Hematopoietic multipotent progenitor cell treated with erythropoietin and hydrocortisone succinate and interleukin-3 and kit ligand, for 17 days (in vitro differentiated cells): ENCODE measurements at regions not wholly inside any gene's neighbourhood (a gene's known extent, or its start where the extent isn't known, plus 50 kb on each side); places are given as distances from the start of the nearest gene placed in this dataset.
A peak's percentile ranks its signal among the peaks of the same experiment; 100 is the strongest.

Experiments
- DNase-seq: peaks from one replicate; pipeline ENCODE4 v3.0.0-alpha.2; 2015; ENCODE audit warnings: low spot score

DNA sequence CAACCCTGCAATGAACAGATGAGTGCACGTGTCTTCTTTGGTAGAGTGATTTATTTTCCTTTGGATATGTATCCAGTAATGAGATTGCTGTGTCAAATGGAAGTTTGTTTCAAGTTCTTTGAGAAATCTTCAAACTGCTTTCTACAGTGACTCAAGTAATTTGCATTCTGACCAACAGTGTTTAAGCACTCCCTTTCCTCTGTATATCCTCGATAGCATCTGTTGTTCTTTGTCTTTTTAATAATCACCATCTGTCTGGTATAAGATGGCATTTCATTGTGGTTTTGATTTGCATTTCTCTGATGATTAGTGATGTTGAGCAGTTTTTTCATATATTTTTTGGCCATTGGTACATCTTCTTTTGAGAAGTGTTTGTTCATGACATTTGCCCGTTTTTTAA lies 1608.3 kb upstream of the ZEB2 start:
- DNase-seq, result no peak

DNA sequence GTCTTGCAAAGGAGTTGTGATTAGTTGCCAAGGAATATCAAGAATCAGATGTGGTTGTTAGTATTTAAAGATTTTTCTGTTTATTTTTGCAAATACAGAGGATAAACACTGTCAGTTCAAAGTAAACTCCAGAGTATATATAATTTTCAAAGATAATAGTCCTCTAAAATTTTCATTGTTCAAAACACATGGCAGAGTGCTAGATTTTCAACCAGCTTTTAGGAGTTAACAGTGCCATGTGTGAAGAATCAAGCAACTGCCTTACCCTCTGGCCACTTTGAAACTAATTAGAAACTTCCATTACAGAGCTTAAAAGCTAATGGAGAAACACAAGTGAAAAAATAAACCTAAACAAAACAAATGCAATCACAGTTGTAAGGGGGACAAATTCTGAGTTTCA lies 1605.6 kb upstream of the ZEB2 start:
- DNase-seq, result peak; percentile 3

- DNase-seq, result peak; percentile 3
Observed at GRCh38 chr2:146124741-146125140, 1604.8 kb upstream of the ZEB2 start.

DNA sequence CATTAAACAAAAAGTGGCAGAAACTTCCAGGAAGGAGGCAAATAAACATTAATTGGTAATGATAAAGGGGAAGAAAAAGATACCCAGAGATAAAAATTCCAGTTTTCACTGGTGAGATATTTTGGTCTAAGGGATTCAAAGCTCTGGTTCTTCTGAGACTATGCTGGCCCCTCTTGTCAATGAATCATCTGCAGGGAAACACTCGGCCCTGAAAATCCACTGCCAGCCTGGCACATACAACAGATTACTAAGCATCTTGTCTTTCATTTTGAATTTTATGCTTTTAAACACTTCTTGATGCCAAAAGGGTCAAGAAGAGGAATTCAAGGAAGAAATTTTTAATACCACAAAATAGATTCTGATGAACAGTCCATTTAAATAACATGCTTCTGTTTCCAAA lies 1603.8 kb upstream of the ZEB2 start:
- DNase-seq, result peak; percentile 1

DNA sequence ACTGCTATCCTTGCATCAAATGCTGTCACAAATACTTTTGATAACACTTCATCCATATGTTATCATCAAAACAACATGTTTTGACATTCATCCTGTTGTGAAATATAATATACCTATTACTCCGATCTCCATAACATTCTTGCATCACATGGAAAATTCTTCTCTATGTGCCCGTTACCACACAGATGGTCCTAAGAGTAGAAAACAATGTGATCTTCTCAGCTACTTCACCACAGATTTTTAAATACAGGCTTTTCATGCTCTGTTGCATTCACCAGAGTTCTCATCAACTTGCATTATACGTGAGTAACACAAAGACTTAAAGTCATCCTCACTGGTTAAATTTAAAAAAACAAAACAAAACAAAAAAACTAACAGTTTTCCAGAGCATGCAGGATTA lies 1603.3 kb upstream of the ZEB2 start:
- DNase-seq, result peak; percentile 1

- DNase-seq, result peak; percentile 2
Observed at GRCh38 chr2:146119586-146119985, 1599.7 kb upstream of the ZEB2 start.

DNA sequence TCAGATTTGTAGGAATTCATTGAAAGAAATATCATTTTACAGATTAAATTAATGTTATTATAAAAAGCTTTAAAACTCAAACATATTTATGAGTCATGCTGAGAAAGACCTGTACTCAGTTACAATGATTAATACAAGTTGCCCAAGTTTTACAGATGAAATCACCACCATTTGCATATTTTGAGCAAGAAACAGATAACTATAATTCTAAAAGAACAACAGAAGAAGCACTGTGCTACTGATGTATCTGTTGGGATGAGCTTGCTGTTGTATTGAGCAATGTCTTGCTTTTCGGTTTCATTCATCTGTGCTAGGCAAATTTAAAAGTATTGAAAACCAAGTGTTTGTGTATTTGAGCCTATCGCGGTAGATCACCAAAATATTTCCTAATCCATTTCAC lies 1589.1 kb upstream of the ZEB2 start:
- DNase-seq, result no peak

- peak; percentile 0 for DNase-seq
Observed at GRCh38 chr2:146094185-146094584, 1574.3 kb upstream of the ZEB2 start.

DNA sequence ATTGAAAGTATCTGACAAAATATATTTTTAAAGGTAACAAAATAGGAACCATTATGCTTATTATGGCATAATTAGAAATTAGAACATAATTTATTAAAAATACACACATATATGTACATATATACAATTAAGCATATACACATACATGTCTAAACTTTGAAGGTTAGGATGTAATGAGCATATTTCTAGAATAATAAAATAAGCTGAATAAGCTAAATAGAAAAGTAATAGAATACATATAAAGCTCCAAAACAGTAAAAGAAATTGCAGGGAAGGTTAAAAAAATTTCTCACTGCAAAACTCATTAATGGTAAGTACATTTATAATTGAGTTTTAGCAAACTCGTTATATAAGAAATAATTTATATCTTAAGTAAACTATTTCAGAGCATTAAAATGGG lies 1561.5 kb upstream of the ZEB2 start:
- no peak for DNase-seq

GRCh38 chr2:146080925-146081324 lies 1561.0 kb upstream of the ZEB2 start:
- no peak for DNase-seq

- DNase-seq, result no peak
Observed at GRCh38 chr2:146079216-146079615, 1559.3 kb upstream of the ZEB2 start.

- DNase-seq, result no peak
Observed at GRCh38 chr2:146077156-146077555, 1557.2 kb upstream of the ZEB2 start.

GRCh38 chr2:146068051-146068450 lies 1548.1 kb upstream of the ZEB2 start:
- no peak for DNase-seq

DNA sequence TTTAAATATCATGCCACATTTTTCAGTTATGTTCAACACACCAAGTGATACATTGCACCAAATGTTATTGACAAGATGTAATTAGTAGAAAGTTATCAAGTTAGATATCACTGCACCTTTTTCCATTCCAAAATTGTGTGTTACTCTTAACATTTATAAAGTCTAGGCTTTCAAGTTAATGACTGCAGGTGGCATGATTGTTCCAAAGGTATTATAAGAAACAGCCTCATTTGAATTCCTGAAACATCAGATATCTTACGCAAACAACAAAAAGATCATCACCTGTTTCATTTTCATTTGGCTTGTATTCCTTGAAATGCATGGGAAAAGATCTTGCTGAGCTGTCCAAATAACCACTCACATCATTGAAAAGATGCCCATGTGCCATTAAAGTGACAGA lies 1528.2 kb upstream of the ZEB2 start:
- DNase-seq, result no peak

- DNase-seq, result no peak
Observed at GRCh38 chr2:146041274-146041910, 1521.5 kb upstream of the ZEB2 start.

DNA sequence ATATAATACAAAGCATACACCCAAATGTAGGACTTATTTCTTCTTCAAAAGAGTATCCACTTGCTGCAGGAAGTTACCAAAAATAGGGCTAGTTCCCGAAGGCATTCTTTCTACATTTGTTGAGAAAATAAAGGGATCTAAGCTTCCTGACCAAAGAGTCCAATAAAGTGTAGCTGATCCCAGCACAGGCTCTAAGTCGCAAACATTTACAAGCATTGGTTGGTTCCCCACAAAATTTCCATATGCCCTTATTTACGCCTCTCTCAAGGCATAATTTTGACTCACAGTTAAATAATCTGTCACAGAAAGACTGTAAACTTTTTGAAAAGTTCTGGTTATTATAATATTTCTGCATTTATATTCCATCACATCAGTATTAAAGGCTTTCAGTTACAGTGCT lies 1520.1 kb upstream of the ZEB2 start:
- no peak for DNase-seq

GRCh38 chr2:146038014-146038413 lies 1518.1 kb upstream of the ZEB2 start:
- DNase-seq, result no peak

DNA sequence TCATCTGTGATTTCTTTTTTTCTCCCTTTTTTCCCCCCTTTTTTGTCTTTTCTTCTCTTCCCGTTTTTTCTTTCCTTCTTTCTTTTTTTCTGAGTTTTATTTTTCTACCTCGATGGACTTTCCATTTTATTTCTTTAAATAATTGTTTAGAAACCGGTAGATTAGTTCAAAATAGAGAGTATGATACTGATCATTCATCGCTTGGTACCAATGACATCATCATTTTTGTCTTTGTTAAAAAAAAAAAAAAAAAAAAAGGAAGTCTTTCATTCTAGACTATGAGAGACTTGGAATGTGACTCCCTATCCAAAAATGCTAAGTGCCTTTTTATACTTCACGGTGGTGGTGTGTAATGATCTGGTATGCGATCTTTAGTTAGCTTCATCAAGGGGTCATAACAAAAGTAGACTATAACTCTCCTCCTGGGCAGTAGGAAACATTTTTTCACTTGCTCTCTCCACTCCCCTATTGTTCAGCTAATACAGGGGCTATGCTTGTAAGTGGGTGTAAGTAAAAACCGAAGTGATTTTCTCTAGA lies 1517.5 kb upstream of the ZEB2 start:
- no peak for DNase-seq

GRCh38 chr2:146031158-146031557 lies 1511.2 kb upstream of the ZEB2 start:
- DNase-seq, result no peak

DNA sequence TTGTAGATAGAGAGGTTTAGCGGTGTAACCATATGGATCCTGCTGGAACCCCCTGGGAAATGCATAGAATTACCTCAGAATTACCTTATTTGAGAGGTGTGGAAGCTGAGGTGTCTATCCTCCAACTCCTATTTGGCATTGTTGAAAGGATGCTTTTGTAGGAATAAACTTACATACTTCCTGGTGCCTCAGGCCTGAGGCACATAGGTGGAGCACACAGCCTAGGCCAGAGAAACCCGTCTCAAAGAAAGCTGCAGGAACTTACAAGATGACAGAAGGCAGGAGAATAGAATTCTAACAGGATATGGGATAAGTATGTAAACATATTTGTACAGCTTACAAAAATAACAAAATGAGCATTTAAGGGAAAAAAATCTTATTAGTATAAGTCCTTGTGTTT lies 1507.2 kb upstream of the ZEB2 start:
- DNase-seq, result no peak

DNA sequence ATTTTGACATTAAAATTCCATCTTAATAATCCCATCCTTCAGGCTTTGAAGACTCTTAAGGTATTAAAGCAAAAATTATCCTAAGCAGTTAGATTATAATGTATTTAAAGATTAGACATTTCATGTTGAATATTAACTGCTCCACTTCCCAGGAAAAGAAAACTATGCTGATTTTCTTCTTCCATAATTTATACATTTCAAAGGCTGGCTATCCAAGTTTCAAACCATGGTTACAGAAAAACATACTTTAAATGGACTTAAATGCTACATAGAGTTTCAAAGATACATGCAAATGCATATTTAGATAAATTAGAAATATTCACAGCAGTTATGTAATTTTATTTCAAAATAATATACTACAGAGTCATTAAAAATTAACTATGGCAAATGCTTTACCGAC lies 1505.6 kb upstream of the ZEB2 start:
- no peak for DNase-seq

DNA sequence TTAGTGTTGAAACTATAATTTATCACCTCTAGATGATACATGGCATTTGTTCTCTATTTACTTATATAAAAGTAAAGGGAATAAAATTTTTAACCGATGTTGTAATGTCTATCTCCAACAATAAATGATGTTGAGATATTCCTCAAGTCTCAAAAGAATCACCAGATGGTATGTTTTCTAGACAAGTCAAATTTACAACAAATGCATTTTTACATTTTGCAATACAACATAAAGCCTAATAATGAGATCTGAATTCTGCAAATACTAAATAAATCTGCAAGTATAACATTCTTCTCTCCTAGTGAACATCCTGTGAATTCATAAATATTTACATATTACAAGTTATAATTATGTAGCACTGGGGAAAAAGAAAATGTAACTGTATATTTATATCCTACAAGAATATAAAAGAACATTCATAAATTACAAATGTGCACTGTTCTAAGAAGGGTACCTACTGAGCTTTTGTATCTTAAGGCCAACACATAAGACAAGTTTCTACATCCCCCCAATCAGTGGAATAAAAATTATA lies 1504.4 kb upstream of the ZEB2 start:
- no peak for DNase-seq

DNA sequence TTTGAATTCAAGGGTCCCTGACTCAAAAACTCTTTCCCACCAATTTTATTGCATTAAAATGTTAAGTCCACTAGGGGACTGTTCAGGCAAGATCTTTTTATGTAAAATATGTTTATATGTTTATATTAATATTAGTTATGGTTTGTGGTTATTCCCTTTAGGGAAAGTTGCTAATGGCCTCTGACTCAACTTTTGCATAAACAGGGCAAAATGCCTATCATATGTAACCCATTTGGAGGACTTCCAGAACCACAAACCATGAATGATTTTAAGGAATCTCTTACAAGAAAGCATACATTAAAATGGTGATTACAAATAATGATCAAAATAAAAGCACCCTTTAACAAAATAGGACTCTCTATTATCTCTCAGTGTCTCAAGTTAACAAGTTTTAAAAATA lies 1484.5 kb upstream of the ZEB2 start:
- no peak for DNase-seq

- no peak for DNase-seq
Observed at GRCh38 chr2:146003337-146003736, 1483.4 kb upstream of the ZEB2 start.
